ENCODE measurements at regions not wholly inside any gene's neighbourhood (a gene's known extent, or its start where the extent isn't known, plus 50 kb on each side); places are given as distances from the start of the nearest gene placed in this dataset.
"Not testable (repeated sequence)": the region's sequence is repeated elsewhere in the genome, so short reads cannot be mapped to it uniquely, and the experiment has no call there.

GRCh38 chr2:150122871-150123613 lies 364.4 kb downstream of the RND3 start:
- no peaks in the 10 kb centered on the region for H3K36me3 Mint-ChIP-seq (ENCODE audit: low read depth)
- intact Hi-C loops (cut with micrococcal nuclease), result no loop called here
- no peak overlapping the region for H3K27ac Mint-ChIP-seq
- H3K9me3 Mint-ChIP-seq, result no peaks in the 10 kb centered on the region
- no peak overlapping the region for H3K4me3 Mint-ChIP-seq (ENCODE audit: low read depth)
- H3K4me1 Mint-ChIP-seq (ENCODE audit: low read depth), result no peaks in the 10 kb centered on the region
- no peak for DNase-seq (ENCODE audit: low spot score)
- H3K27me3 Mint-ChIP-seq (ENCODE audit: low read depth), result no peaks in the 10 kb centered on the region

- intact Hi-C loops (cut with micrococcal nuclease), result no loop called here
- Mint-ChIP-seq H3K27me3 (ENCODE audit: low read depth) (no peaks in the 10 kb centered on the region), H3K9me3 (no peaks in the 10 kb centered on the region), H3K36me3 (ENCODE audit: low read depth) (no peaks in the 10 kb centered on the region), H3K27ac (no peak overlapping the region), H3K4me1 (ENCODE audit: low read depth) (no peaks in the 10 kb centered on the region), H3K4me3 (ENCODE audit: low read depth) (no peak overlapping the region)
- DNase-seq (ENCODE audit: low spot score), result no peak
These were observed 365.3 kb downstream of the RND3 start for GRCh38 chr2:150122156-150122555.

- no peaks in the 10 kb centered on the region for H3K9me3 Mint-ChIP-seq
- no peak for DNase-seq (ENCODE audit: low spot score)
- no peaks in the 10 kb centered on the region for H3K27me3 Mint-ChIP-seq (ENCODE audit: low read depth)
- intact Hi-C loops (cut with micrococcal nuclease), result no loop called here
- no peak overlapping the region for H3K27ac Mint-ChIP-seq
- no peak overlapping the region for H3K4me3 Mint-ChIP-seq (ENCODE audit: low read depth)
- no peaks in the 10 kb centered on the region for H3K36me3 Mint-ChIP-seq (ENCODE audit: low read depth)
- no peaks in the 10 kb centered on the region for H3K4me1 Mint-ChIP-seq (ENCODE audit: low read depth)
These were observed 367.0 kb downstream of the RND3 start for GRCh38 chr2:150120326-150120955.

DNA sequence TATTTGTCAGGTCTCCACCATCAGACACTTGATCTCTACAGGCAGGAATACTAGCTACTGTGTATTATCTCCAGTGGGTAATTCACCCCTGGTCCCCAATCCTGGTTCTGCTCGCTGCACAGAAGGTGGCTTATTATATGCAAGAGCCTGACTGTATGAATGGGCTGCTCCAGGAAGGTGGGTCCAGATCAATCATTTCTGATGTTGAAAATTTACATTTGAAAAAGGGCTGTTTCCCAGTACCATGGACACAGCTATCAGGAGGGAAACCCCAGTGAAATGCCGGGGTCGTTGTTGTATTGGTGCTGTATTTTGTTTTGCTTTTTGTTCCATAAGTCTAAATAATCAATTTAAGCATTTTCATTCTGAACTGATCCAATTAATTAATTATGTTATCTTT lies 367.6 kb downstream of the RND3 start:
- Mint-ChIP-seq H3K27me3 (ENCODE audit: low read depth) (no peaks in the 10 kb centered on the region), H3K9me3 (no peaks in the 10 kb centered on the region), H3K4me1 (ENCODE audit: low read depth) (no peaks in the 10 kb centered on the region), H3K27ac (no peak overlapping the region), H3K36me3 (ENCODE audit: low read depth) (no peaks in the 10 kb centered on the region), H3K4me3 (ENCODE audit: low read depth) (no peak overlapping the region)
- DNase-seq (ENCODE audit: low spot score), result no peak
- intact Hi-C loops (cut with micrococcal nuclease), result no loop called here

GRCh38 chr2:150114089-150114488 lies 373.4 kb downstream of the RND3 start:
- not testable (repeated sequence) for H3K9me3 Mint-ChIP-seq

GRCh38 chr2:150110548-150110947 lies 376.9 kb downstream of the RND3 start:
- no peaks in the 10 kb centered on the region for H3K27me3 Mint-ChIP-seq (ENCODE audit: low read depth)
- no peaks in the 10 kb centered on the region for H3K36me3 Mint-ChIP-seq (ENCODE audit: low read depth)
- no peak overlapping the region for H3K27ac Mint-ChIP-seq
- no peaks in the 10 kb centered on the region for H3K4me1 Mint-ChIP-seq (ENCODE audit: low read depth)
- intact Hi-C loops (cut with micrococcal nuclease), result no loop called here
- DNase-seq (ENCODE audit: low spot score), result no peak
- no peaks in the 10 kb centered on the region for H3K9me3 Mint-ChIP-seq
- no peak overlapping the region for H3K4me3 Mint-ChIP-seq (ENCODE audit: low read depth)

More at GRCh38 chr2:150114089-150114488, 373.4 kb downstream of the RND3 start:
- H3K4me3 Mint-ChIP-seq (ENCODE audit: low read depth); DNase-seq (ENCODE audit: low spot score); H3K36me3 Mint-ChIP-seq (ENCODE audit: low read depth); H3K27ac Mint-ChIP-seq; H3K4me1 Mint-ChIP-seq (ENCODE audit: low read depth); intact Hi-C loops (cut with micrococcal nuclease); H3K27me3 Mint-ChIP-seq (ENCODE audit: low read depth): not testable (repeated sequence)

DNA sequence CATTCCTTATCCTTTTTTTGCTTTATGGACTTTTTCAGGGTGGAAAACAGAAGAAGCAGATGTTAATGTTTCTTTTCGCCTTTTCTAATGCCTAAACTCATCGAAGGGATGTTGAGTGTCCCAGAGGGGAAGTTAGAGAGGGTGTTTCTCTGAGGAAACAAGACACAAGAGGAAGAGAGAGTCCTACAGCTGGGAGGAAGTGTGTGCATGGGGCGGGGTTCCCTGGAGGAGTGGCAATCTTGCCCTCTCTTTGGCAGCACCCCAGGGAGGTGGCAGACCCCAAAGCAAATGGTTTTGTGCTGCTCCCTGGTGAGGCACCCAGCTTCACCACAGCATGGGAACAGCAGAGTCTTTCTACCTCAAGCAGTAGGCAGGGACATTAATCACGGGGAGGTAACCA lies 377.6 kb downstream of the RND3 start:
- Mint-ChIP-seq H3K27ac (no peak overlapping the region), H3K27me3 (ENCODE audit: low read depth) (no peaks in the 10 kb centered on the region), H3K9me3 (no peaks in the 10 kb centered on the region), H3K36me3 (ENCODE audit: low read depth) (no peaks in the 10 kb centered on the region), H3K4me1 (ENCODE audit: low read depth) (no peaks in the 10 kb centered on the region), H3K4me3 (ENCODE audit: low read depth) (no peak overlapping the region)
- DNase-seq (ENCODE audit: low spot score), result no peak
- intact Hi-C loops (cut with micrococcal nuclease), result no loop called here

DNA sequence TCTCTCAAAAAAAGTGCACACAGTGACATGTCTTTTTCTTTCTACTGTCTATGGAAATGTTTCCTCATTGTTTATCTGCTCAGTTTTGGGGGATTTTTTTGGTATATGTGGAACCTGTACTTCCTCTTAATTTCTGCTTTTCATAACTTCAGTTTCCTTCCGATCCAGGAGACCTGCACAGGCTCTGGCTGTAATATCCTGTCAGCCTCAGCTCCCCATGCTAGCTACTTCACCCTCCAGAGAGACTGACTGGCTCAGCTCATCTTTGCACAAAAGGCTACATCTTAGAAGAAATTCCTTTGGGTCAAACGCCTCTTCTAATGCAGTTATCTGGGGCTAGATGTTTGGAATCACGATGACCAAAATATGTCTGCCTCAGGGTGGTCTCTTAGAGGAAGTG lies 378.4 kb downstream of the RND3 start:
- Mint-ChIP-seq H3K4me3 (ENCODE audit: low read depth) (no peak overlapping the region), H3K9me3 (no peaks in the 10 kb centered on the region), H3K4me1 (ENCODE audit: low read depth) (no peaks in the 10 kb centered on the region), H3K27ac (no peak overlapping the region), H3K27me3 (ENCODE audit: low read depth) (no peaks in the 10 kb centered on the region), H3K36me3 (ENCODE audit: low read depth) (no peaks in the 10 kb centered on the region)
- intact Hi-C loops (cut with micrococcal nuclease), result no loop called here
- DNase-seq (ENCODE audit: low spot score), result no peak

GRCh38 chr2:150107816-150108215 lies 379.7 kb downstream of the RND3 start:
- Mint-ChIP-seq H3K4me3 (ENCODE audit: low read depth) (no peak overlapping the region), H3K27me3 (ENCODE audit: low read depth) (no peaks in the 10 kb centered on the region), H3K9me3 (no peaks in the 10 kb centered on the region), H3K4me1 (ENCODE audit: low read depth) (no peaks in the 10 kb centered on the region), H3K36me3 (ENCODE audit: low read depth) (no peaks in the 10 kb centered on the region), H3K27ac (no peak overlapping the region)
- intact Hi-C loops (cut with micrococcal nuclease), result no loop called here
- no peak for DNase-seq (ENCODE audit: low spot score)

- H3K9me3 Mint-ChIP-seq, result no peaks in the 10 kb centered on the region
- no peak for DNase-seq (ENCODE audit: low spot score)
- H3K27me3 Mint-ChIP-seq (ENCODE audit: low read depth), result no peaks in the 10 kb centered on the region
- no peaks in the 10 kb centered on the region for H3K36me3 Mint-ChIP-seq (ENCODE audit: low read depth)
- H3K27ac Mint-ChIP-seq, result no peak overlapping the region
- no peak overlapping the region for H3K4me3 Mint-ChIP-seq (ENCODE audit: low read depth)
- no peaks in the 10 kb centered on the region for H3K4me1 Mint-ChIP-seq (ENCODE audit: low read depth)
- intact Hi-C loops (cut with micrococcal nuclease), result no loop called here
These were observed 380.3 kb downstream of the RND3 start for GRCh38 chr2:150107170-150107569.

DNA sequence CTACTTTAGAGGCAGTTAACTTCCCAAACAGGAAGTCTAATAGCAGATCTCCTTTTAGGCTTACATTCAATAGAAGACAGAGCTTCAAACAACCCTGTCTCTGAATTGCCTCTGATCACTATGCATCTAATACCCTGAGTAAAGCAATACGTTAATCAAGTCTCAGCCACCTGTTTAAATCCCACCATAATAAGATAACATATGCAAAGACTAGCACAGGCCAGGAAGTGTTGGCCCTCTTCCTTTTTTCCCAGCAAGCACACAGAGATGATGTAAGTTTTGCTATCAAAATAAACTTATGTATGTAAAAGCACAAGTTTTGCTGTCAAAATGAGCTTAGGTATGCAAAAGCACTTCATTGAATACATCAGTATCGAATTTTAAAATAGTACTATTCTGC lies 385.5 kb downstream of the RND3 start:
- DNase-seq (ENCODE audit: low spot score), result no peak
- Mint-ChIP-seq H3K27me3 (ENCODE audit: low read depth) (no peaks in the 10 kb centered on the region), H3K4me3 (ENCODE audit: low read depth) (no peak overlapping the region), H3K4me1 (ENCODE audit: low read depth) (no peaks in the 10 kb centered on the region), H3K36me3 (ENCODE audit: low read depth) (no peaks in the 10 kb centered on the region), H3K9me3 (no peaks in the 10 kb centered on the region), H3K27ac (no peak overlapping the region)
- intact Hi-C loops (cut with micrococcal nuclease), result no loop called here

DNA sequence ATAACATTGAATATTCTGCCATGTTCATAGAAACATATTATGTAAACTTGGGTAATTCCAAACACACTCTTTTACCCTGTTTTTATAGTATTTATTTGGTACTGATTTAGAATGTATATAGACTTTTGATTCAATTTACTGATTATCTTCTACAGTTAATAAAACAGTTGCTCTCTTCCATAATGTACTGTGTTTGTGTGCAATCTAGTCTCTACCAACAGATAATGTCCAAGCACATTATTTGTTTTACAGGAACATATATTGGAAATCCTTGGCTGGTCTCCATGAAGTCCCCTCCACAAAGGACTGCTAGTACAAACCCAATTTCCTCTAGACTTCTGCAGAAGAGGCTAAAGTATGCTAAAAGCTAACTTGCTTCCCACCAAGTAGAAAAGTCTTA lies 386.6 kb downstream of the RND3 start:
- intact Hi-C loops (cut with micrococcal nuclease), result no loop called here
- no peak for DNase-seq (ENCODE audit: low spot score)
- no peaks in the 10 kb centered on the region for H3K4me1 Mint-ChIP-seq (ENCODE audit: low read depth)
- no peak overlapping the region for H3K27ac Mint-ChIP-seq
- no peaks in the 10 kb centered on the region for H3K27me3 Mint-ChIP-seq (ENCODE audit: low read depth)
- H3K4me3 Mint-ChIP-seq (ENCODE audit: low read depth), result no peak overlapping the region
- no peaks in the 10 kb centered on the region for H3K36me3 Mint-ChIP-seq (ENCODE audit: low read depth)
- H3K9me3 Mint-ChIP-seq, result no peaks in the 10 kb centered on the region

- no peaks in the 10 kb centered on the region for H3K36me3 Mint-ChIP-seq (ENCODE audit: low read depth)
- H3K9me3 Mint-ChIP-seq, result no peaks in the 10 kb centered on the region
- no peak overlapping the region for H3K4me3 Mint-ChIP-seq (ENCODE audit: low read depth)
- DNase-seq (ENCODE audit: low spot score), result no peak
- no peaks in the 10 kb centered on the region for H3K4me1 Mint-ChIP-seq (ENCODE audit: low read depth)
- H3K27ac Mint-ChIP-seq, result no peak overlapping the region
- H3K27me3 Mint-ChIP-seq (ENCODE audit: low read depth), result no peaks in the 10 kb centered on the region
- intact Hi-C loops (cut with micrococcal nuclease), result no loop called here
These were observed 387.1 kb downstream of the RND3 start for GRCh38 chr2:150100336-150100735.

All from activated T-helper 2 cell treated with anti-CD3 and anti-CD28 coated beads, Interferon-gamma antibody, Interleukin-2, Interleukin-4, amounts not matched to agents 10 μg/mL and 5 μg/mL and 100 μg/mL, durations not matched to agents 14 hours and 24 hours and 36 hours (primary cell).